Peyer's patch (tissue), 4 donors: ENCODE measurements at regions not wholly inside any gene's neighbourhood (a gene's known extent, or its start where the extent isn't known, plus 50 kb on each side); places are given as distances from the start of the nearest gene placed in this dataset.
"Not testable (repeated sequence)": the region's sequence is repeated elsewhere in the genome, so short reads cannot be mapped to it uniquely, and the experiment has no call there.

Source experiments
- DNase-seq, 3 donors: peaks; one replicate each; pipeline ENCODE4 v3.0.0-alpha.2; 2017 to 2019
- H3K27ac ChIP-seq, 4 donors: fragments of 200-600 bp; sonication (generic); one replicate each; pipeline ENCODE4 v1.5.1; 2016 to 2019
- H3K27me3 ChIP-seq, 2 donors: fragments of 200-600 bp; sonication (generic); one replicate each; pipeline ENCODE4 v1.5.1; 2019
- H3K36me3 ChIP-seq, 3 donors: fragments of 200-600 bp; sonication (generic); one replicate each; pipeline ENCODE4 v1.5.1; 2016 to 2019
- H3K4me1 ChIP-seq, 4 donors: fragments of 200-600 bp; sonication (generic); one replicate each; pipeline ENCODE4 v1.5.1; 2016 to 2019
- H3K4me3 ChIP-seq, 4 donors: fragments of 200-600 bp; sonication (generic); 1 replicate in 3 of 4; 2 replicates in 1 of 4; pipeline ENCODE4 v1.5.1; 2016 to 2019; ENCODE audit warnings: mild to moderate bottlenecking in 1 of 4
- H3K9me3 ChIP-seq, 4 donors: fragments of 200-600 bp; sonication (generic); one replicate each; pipeline ENCODE4 v1.5.1; 2016 to 2019; ENCODE audit warnings: mild to moderate bottlenecking in 1 of 4
- POLR2A ChIP-seq, 2 donors: fragments of 450-650 bp; IDR thresholded peaks; one replicate each; pipeline ENCODE4 v1.5.1; 2017; ENCODE audit warnings: antibody characterized with exemption in 2 of 2, mild to moderate bottlenecking in 2 of 2, moderate library complexity in 2 of 2
- TF ChIP-seq, protein P1 (sequence below), 6 experiments: fragments of 450-650 bp in 4 of 6; fragments of 200-600 bp in 2 of 6; sonication (generic) in 1 of 6; IDR thresholded peaks; one replicate each; pipeline ENCODE4 v1.5.1; 2017 to 2019; ENCODE audit warnings: antibody characterized with exemption in 6 of 6, mild to moderate bottlenecking in 3 of 6, moderate library complexity in 1 of 6

DNA sequence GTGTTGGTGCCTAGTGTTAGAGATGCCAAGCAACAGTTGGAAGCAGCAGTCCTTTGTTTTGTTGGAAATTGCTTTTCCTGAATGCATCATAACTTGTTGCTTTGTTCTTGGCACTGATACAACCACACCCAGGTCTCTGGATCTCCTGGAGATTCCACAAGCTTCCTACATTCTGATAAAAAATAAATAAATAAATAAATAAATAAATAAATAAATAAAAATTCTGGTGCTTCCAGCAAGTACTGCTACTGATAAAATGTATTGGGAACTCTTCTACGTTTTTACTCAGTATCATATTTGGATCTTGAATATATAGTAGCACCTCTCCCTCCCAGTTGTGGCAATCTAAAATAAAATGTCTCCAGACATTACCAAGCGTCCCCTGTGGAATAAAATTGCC, 62.7 kb upstream of the GRID2 start:
- DNase-seq: no peak
- H3K4me3 ChIP-seq: no peak overlapping the region
- no peaks in the 10 kb centered on the region for H3K36me3 ChIP-seq
- no peaks in the 10 kb centered on the region for H3K27me3 ChIP-seq
- no peak overlapping the region for H3K27ac ChIP-seq
- TF ChIP-seq, protein P1, sequence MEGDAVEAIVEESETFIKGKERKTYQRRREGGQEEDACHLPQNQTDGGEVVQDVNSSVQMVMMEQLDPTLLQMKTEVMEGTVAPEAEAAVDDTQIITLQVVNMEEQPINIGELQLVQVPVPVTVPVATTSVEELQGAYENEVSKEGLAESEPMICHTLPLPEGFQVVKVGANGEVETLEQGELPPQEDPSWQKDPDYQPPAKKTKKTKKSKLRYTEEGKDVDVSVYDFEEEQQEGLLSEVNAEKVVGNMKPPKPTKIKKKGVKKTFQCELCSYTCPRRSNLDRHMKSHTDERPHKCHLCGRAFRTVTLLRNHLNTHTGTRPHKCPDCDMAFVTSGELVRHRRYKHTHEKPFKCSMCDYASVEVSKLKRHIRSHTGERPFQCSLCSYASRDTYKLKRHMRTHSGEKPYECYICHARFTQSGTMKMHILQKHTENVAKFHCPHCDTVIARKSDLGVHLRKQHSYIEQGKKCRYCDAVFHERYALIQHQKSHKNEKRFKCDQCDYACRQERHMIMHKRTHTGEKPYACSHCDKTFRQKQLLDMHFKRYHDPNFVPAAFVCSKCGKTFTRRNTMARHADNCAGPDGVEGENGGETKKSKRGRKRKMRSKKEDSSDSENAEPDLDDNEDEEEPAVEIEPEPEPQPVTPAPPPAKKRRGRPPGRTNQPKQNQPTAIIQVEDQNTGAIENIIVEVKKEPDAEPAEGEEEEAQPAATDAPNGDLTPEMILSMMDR (IDR thresholded peaks at IDR 0.05): no peak
- no peak for TF ChIP-seq POLR2A (IDR thresholded peaks at IDR 0.05)
- H3K9me3 ChIP-seq: peaks cover 0 to 10% (median 0%) of the 10 kb centered on the region in 4 donors
- no peaks in the 10 kb centered on the region for H3K4me1 ChIP-seq

DNA sequence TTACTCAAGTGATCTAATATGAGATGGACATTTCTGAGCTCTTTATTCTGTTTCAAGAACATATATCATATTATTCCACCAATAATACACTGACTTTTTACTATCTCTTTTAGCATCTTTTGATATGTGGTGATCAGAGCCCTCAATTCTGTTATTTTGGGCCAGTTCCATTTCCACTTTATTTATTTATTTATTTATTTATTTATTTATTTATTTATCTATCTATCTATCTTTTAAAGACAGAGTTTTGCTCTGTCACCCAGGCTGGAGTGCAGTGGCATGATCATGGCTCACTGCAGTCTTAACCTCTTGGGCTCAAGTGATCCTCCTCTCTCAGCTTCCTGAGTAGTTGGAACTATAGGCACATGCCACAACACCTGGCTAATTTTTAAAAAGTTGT, 57.4 kb upstream of the GRID2 start:
- Histone ChIP-seq H3K36me3 (no peaks in the 10 kb centered on the region), H3K4me1 (no peaks in the 10 kb centered on the region), H3K27ac (no peak overlapping the region), H3K4me3 (no peak overlapping the region), H3K9me3 (no peaks in the 10 kb centered on the region), H3K27me3 (no peaks in the 10 kb centered on the region)
- TF ChIP-seq, protein P1 (IDR thresholded peaks at IDR 0.05): no peak
- no peak for TF ChIP-seq POLR2A (IDR thresholded peaks at IDR 0.05)
- DNase-seq: no peak

- H3K9me3 ChIP-seq: peaks cover 0 to 4% (median 0%) of the 10 kb centered on the region in 4 donors
- H3K36me3 ChIP-seq: no peaks in the 10 kb centered on the region
- no peaks in the 10 kb centered on the region for H3K4me1 ChIP-seq
- TF ChIP-seq, protein P1 (IDR thresholded peaks at IDR 0.05): no peak
- TF ChIP-seq POLR2A (IDR thresholded peaks at IDR 0.05): no peak
- no peaks in the 10 kb centered on the region for H3K27me3 ChIP-seq
- no peak overlapping the region for H3K4me3 ChIP-seq
- no peak overlapping the region for H3K27ac ChIP-seq
- DNase-seq: no peak
Observed at GRCh38 chr4:92249541-92249940, 54.2 kb upstream of the GRID2 start.

DNA sequence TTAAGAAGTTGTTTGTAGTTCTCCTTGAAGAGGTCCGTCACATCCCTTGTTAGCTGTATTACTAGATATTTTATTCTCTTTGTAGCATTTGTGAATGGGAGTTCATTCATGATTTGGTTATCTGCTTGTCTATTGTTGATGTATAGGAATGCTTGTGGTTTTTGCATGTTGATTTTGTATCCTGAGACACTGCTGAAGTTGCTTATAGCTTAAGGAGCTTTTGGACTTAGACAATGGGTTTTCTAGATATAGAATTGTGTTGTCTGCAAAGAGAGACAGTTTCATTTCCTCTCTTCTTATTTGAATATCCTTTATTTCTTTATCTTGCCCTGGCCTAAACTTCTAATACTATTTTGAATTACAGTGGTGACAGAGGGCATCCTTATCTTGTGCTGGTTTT, 52.1 kb upstream of the GRID2 start:
- TF ChIP-seq, protein P1 (IDR thresholded peaks at IDR 0.05): no peak
- no peak for TF ChIP-seq POLR2A (IDR thresholded peaks at IDR 0.05)
- H3K9me3 ChIP-seq: peaks cover 0 to 5% (median 2%) of the 10 kb centered on the region in 4 donors
- H3K27ac ChIP-seq: no peak overlapping the region
- no peaks in the 10 kb centered on the region for H3K36me3 ChIP-seq
- H3K27me3 ChIP-seq: no peaks in the 10 kb centered on the region
- DNase-seq: no peak
- no peaks in the 10 kb centered on the region for H3K4me1 ChIP-seq
- H3K4me3 ChIP-seq: no peak overlapping the region

DNA sequence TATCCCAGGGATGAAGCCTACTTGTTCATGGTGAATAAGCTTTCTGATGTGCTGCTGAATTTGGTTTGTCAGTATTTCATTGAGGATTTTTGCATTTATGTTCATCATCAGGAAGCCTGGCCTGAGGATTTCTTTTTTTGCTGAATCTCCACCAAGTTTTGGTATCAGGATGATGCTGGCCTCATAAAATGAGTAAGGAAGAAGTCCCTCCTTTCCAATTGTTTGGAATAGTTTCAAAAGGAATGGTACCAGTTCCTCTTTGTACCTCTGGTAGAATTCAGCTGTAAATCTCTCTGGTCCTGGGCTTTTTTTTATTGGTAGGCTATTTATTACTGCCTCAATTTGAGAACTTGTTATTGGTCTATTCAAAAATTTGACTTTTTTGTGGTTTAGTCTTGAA, 51.4 kb upstream of the GRID2 start:
- DNase-seq, H3K4me1 ChIP-seq, H3K36me3 ChIP-seq, H3K27ac ChIP-seq, H3K9me3 ChIP-seq, H3K4me3 ChIP-seq, H3K27me3 ChIP-seq: not testable (repeated sequence)

- no peak overlapping the region for H3K27ac ChIP-seq
- no peak for DNase-seq
Observed at GRCh38 chr4:92252846-92253245, 50.9 kb upstream of the GRID2 start.

More at GRCh38 chr4:92252846-92253245, 50.9 kb upstream of the GRID2 start:
- no peaks in the 10 kb centered on the region for H3K36me3 ChIP-seq
- no peak overlapping the region for H3K4me3 ChIP-seq
- H3K4me1 ChIP-seq: no peaks in the 10 kb centered on the region
- TF ChIP-seq POLR2A (IDR thresholded peaks at IDR 0.05): no peak
- TF ChIP-seq, protein P1 (IDR thresholded peaks at IDR 0.05): no peak
- peaks cover 0 to 5% (median 2%) of the 10 kb centered on the region in 4 donors for H3K9me3 ChIP-seq
- H3K27me3 ChIP-seq: no peaks in the 10 kb centered on the region
